CD4-positive, alpha-beta T cell treated with Interleukin-12 subunit alpha and Interleukin-12 subunit beta, for 1 hour (primary cell): ENCODE measurements at regions not wholly inside any gene's neighbourhood (a gene's known extent, or its start where the extent isn't known, plus 50 kb on each side); places are given as distances from the start of the nearest gene placed in this dataset.
"Not testable (repeated sequence)": the region's sequence is repeated elsewhere in the genome, so short reads cannot be mapped to it uniquely, and the experiment has no call there.

ENCODE experiments used
- DNase-seq: peaks from one replicate; pipeline ENCODE4 v3.0.0-alpha.2; 2020

- DNase-seq, result no peak
Observed at GRCh38 chr7:69434398-69434815, 163.9 kb upstream of the AUTS2 start.

GRCh38 chr7:69435711-69436110 is 162.6 kb upstream of the AUTS2 start:
- no peak for DNase-seq

GRCh38 chr7:69436946-69437345 is 161.3 kb upstream of the AUTS2 start:
- DNase-seq, result no peak

GRCh38 chr7:69438584-69439412 is 159.5 kb upstream of the AUTS2 start:
- no peak for DNase-seq

GRCh38 chr7:69439636-69440325 is 158.5 kb upstream of the AUTS2 start:
- no peak for DNase-seq

- DNase-seq, result no peak
Observed at GRCh38 chr7:69440976-69441375, 157.3 kb upstream of the AUTS2 start.

- DNase-seq, result no peak
Observed at GRCh38 chr7:69443136-69443535, 155.1 kb upstream of the AUTS2 start.

- DNase-seq, result no peak
Observed at GRCh38 chr7:69445541-69445940, 152.7 kb upstream of the AUTS2 start.

- DNase-seq, result not testable (repeated sequence)
Observed at GRCh38 chr7:69446213-69446612, 152.1 kb upstream of the AUTS2 start.

- no peak for DNase-seq
Observed at GRCh38 chr7:69448071-69448470, 150.2 kb upstream of the AUTS2 start.

- no peak for DNase-seq
Observed at GRCh38 chr7:69450456-69450855, 147.8 kb upstream of the AUTS2 start.

- DNase-seq, result no peak
Observed at GRCh38 chr7:69451715-69452114, 146.6 kb upstream of the AUTS2 start.

GRCh38 chr7:69452797-69453196 is 145.5 kb upstream of the AUTS2 start:
- no peak for DNase-seq

GRCh38 chr7:69457595-69458504 is 140.4 kb upstream of the AUTS2 start:
- DNase-seq, result no peak

GRCh38 chr7:69464035-69464434 is 134.2 kb upstream of the AUTS2 start:
- DNase-seq, result no peak

- no peak for DNase-seq
Observed at GRCh38 chr7:69465262-69465661, 133.0 kb upstream of the AUTS2 start.

GRCh38 chr7:69467826-69468225 is 130.4 kb upstream of the AUTS2 start:
- DNase-seq, result no peak

- no peak for DNase-seq
Observed at GRCh38 chr7:69476416-69476815, 121.9 kb upstream of the AUTS2 start.

GRCh38 chr7:69482676-69483075 is 115.6 kb upstream of the AUTS2 start:
- DNase-seq, result no peak

- no peak for DNase-seq
Observed at GRCh38 chr7:69489533-69489932, 108.7 kb upstream of the AUTS2 start.

GRCh38 chr7:69498671-69499070 is 99.6 kb upstream of the AUTS2 start:
- no peak for DNase-seq

GRCh38 chr7:69502358-69502757 is 95.9 kb upstream of the AUTS2 start:
- DNase-seq, result no peak

- DNase-seq, result no peak
Observed at GRCh38 chr7:69504733-69505420, 93.4 kb upstream of the AUTS2 start.
